Nephron progenitor cell (in vitro differentiated cells): ENCODE measurements at regions not wholly inside any gene's neighbourhood (a gene's known extent, or its start where the extent isn't known, plus 50 kb on each side); places are given as distances from the start of the nearest gene placed in this dataset.

ENCODE experiments used
- DNase-seq: peaks from one replicate; pipeline ENCODE4 v3.0.0; 2021
- H3K27ac Mint-ChIP-seq: 2 replicates; pipeline ENCODE4 v1.8.0; 2021; ENCODE audit warnings: mild to moderate bottlenecking, moderate library complexity, mixed read lengths
- H3K27me3 Mint-ChIP-seq: 2 replicates; pipeline ENCODE4 v1.8.0; 2021; ENCODE audit warnings: mild to moderate bottlenecking, low read depth, mixed read lengths; ENCODE audit not compliant: poor library complexity
- H3K36me3 Mint-ChIP-seq: 2 replicates; pipeline ENCODE4 v1.8.0; 2021; ENCODE audit warnings: low read depth, mixed read lengths
- H3K4me1 Mint-ChIP-seq: 2 replicates; pipeline ENCODE4 v1.8.0; 2021; ENCODE audit warnings: mixed read lengths
- H3K4me3 Mint-ChIP-seq: 2 replicates; pipeline ENCODE4 v1.8.0; 2021; ENCODE audit warnings: mild to moderate bottlenecking, moderate library complexity, mixed read lengths
- H3K9me3 Mint-ChIP-seq: 2 replicates; pipeline ENCODE4 v1.8.0; 2021; ENCODE audit warnings: mild to moderate bottlenecking, moderate library complexity, mixed read lengths
- TF ChIP-seq, protein P1 (sequence below): fragments of 200-600 bp; sonication (generic); IDR thresholded peaks from 2 replicates; pipeline ENCODE4 v1.5.0; 2021; ENCODE audit warnings: antibody characterized with exemption

DNA sequence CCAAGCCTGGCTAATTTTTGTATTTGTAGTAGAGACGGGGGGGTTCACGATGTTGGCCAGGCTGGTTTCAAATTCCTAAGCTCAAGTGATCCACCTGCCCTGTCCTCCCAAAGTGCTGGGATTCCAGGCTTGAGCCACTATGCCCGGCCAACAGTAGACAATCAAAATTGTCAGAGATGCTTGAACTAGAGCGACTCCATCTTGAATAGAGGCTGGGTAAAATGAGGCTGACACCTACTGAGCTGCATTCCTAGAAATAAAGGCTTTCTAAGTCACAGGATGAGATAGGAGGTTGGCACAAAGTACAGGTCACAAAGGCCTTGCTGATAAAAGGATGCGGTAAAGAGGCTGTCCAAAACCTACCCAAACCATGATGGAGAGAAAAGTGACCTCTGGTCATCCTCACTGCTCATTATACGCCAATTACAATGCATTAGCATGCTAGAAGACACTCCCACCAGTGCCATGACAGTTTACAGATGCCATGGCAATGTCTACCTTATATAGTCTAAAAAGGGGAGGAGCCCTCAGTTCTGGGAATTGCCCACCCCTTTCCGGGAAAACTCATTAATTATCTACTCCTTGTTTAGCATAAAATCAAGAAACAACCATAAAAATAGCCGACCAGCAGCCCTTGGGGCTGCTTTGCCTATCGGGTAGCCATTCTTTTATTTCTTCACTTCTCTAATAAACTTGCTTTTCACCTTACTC lies 134.5 kb downstream of the BAMBI start:
- H3K4me1 Mint-ChIP-seq = peaks cover 62% of the 10 kb centered on the region
- H3K4me3 Mint-ChIP-seq = no peak overlapping the region
- TF ChIP-seq, protein P1, sequence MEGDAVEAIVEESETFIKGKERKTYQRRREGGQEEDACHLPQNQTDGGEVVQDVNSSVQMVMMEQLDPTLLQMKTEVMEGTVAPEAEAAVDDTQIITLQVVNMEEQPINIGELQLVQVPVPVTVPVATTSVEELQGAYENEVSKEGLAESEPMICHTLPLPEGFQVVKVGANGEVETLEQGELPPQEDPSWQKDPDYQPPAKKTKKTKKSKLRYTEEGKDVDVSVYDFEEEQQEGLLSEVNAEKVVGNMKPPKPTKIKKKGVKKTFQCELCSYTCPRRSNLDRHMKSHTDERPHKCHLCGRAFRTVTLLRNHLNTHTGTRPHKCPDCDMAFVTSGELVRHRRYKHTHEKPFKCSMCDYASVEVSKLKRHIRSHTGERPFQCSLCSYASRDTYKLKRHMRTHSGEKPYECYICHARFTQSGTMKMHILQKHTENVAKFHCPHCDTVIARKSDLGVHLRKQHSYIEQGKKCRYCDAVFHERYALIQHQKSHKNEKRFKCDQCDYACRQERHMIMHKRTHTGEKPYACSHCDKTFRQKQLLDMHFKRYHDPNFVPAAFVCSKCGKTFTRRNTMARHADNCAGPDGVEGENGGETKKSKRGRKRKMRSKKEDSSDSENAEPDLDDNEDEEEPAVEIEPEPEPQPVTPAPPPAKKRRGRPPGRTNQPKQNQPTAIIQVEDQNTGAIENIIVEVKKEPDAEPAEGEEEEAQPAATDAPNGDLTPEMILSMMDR = no peak
- peaks cover 6% of the 10 kb centered on the region for H3K36me3 Mint-ChIP-seq
- no peak for DNase-seq
- peaks cover 5% of the 10 kb centered on the region for H3K27me3 Mint-ChIP-seq
- H3K27ac Mint-ChIP-seq = no peak overlapping the region
- H3K9me3 Mint-ChIP-seq = peaks cover 17% of the 10 kb centered on the region

DNA sequence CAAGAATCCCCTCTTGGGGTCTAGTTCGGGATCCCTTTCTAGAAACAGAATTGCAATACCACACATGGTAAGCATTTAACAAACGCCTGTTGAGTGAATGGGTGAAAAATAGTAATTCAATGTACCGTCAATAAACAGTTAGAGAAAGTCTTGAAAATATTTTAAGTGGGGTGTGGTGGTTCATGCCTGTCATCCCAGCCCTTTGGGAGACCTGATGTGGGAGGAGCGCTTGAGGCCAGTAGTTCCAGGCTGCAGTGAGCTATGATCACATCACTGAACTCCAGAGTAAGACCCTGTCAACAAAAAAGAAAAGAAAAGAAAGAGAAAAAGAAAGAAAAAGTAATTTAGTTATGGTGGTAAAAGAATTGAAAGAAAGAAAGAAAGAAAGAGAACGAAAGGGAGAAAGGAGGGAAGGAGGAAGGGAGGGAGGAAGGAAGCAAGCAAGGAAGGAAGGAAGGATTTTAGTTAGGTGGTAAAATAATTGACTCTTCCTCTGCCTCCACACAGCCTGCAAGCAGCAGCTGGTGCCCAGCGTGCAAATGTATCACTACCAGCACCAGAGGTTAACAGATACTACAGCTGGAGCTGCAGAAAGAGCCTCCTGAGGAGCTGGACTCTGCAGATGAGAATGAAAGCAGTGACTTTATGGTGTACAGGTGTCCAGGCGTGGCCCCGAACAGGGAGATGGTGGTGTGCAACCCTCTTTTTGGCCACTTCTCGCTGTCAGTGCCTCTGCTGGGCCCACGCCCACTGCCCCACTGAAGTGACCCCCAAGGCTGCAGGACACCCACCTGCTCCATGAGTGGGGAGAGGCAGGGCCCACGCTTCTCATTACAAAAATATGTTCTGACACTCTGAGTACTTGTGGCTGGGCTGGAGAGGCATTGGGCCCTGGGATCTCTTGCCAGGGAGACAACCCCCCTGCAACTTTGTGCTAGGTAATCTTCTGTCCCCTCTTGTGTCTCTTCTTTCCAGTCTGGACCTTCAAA lies 135.4 kb downstream of the BAMBI start:
- TF ChIP-seq, protein P1 = no peak
- Mint-ChIP-seq H3K4me1 (peaks cover 60% of the 10 kb centered on the region), H3K4me3 (no peak overlapping the region), H3K9me3 (peaks cover 17% of the 10 kb centered on the region), H3K27me3 (peaks cover 5% of the 10 kb centered on the region), H3K36me3 (peaks cover 6% of the 10 kb centered on the region), H3K27ac (peak overlapping the region; percentile 13)
- DNase-seq = no peak

DNA sequence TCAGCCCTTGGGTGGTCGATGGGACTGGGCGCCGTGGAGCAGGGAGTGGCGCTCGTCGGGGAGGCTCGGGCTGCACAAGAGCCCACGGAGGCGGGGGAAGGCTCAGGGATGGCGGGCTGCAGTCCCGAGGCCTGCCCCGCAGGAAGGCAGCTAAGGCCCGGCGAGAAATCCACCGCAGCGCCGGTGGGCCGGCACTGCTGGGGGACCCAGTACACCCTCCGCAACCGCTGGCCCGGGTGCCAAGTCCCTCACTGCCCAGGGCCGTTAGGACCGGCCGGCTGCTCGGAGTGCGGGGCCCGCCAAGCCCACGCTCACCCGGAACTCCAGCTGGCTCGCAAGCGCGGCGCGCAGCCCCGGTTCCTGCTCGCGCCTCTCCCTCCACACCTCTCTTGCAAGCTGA lies 138.4 kb downstream of the BAMBI start:
- no peak overlapping the region for H3K27ac Mint-ChIP-seq
- DNase-seq = no peak
- TF ChIP-seq, protein P1 = no peak
- H3K9me3 Mint-ChIP-seq = peaks cover 17% of the 10 kb centered on the region
- H3K4me1 Mint-ChIP-seq = peaks cover 52% of the 10 kb centered on the region
- H3K36me3 Mint-ChIP-seq = peaks cover 6% of the 10 kb centered on the region
- no peak overlapping the region for H3K4me3 Mint-ChIP-seq
- H3K27me3 Mint-ChIP-seq = peaks cover 5% of the 10 kb centered on the region

DNA sequence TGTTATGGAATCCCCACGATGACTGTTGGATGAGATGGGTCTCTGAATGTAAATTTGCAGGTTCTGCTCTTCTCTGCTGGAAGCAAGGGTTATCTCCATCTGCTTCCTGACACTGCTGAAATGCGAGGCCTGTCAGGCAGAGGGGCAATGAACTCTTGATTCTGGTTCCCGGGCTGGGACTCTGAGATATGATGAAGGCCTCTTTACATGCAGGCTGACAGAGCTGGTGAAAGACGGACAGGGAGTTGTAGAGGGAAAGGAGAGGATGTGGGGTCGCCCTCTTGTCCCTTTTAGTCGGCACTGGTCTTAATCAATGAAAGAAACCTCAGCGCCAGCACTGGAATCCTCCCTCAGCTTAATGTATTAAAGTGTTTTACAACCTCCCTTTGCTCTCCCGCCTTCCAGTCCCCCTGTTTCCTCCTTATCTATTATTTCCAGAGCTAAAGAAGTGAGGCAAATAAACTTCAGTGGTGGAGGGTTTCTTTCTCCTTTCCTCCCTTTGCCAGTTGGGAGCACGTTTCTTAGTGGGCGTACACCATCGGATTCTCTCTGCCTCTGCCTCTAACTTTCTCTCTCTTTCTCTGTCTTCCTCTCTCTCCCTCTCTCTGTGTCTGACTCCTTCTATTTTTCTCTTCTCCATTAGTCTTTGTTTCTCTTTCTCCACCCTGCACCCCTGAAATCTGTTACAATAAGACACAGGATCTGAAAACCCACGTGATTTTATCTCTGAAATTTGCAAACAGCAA lies 145.6 kb downstream of the BAMBI start:
- no peaks in the 10 kb centered on the region for H3K36me3 Mint-ChIP-seq
- no peaks in the 10 kb centered on the region for H3K9me3 Mint-ChIP-seq
- H3K4me3 Mint-ChIP-seq = no peak overlapping the region
- TF ChIP-seq, protein P1 = no peak
- H3K27me3 Mint-ChIP-seq = no peaks in the 10 kb centered on the region
- H3K4me1 Mint-ChIP-seq = peaks cover 31% of the 10 kb centered on the region
- no peak for DNase-seq
- H3K27ac Mint-ChIP-seq = no peak overlapping the region

DNA sequence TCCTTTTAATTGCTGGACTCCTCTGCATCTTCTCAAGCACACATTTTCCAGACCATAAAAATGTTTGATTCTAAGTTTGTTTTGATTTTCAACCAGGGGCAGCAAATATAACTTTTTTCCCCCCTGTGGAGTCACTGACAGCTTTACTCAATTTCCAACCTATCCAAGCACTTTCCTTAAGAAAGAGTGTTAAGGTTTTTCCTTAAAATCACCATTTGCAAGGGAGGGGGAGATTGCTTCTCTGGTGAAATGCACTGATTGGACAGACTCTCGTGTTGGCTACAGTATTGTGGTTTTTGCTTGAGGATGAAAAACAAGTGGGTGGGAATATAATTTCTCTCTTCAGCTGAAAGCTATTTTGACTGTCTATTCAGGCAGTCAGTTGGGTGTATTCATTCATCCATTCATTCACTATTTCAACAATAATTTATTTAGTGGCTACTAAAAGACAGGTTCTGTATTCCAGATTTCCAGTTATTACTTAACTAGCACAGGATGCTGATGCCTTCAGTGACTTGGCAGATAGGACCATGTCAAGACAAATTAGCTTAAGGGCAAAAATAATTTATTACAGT lies 146.3 kb downstream of the BAMBI start:
- peaks cover 24% of the 10 kb centered on the region for H3K4me1 Mint-ChIP-seq
- H3K27ac Mint-ChIP-seq = no peak overlapping the region
- no peaks in the 10 kb centered on the region for H3K9me3 Mint-ChIP-seq
- no peak overlapping the region for H3K4me3 Mint-ChIP-seq
- no peaks in the 10 kb centered on the region for H3K36me3 Mint-ChIP-seq
- H3K27me3 Mint-ChIP-seq = no peaks in the 10 kb centered on the region
- DNase-seq = no peak
- TF ChIP-seq, protein P1 = no peak
